HCT116 (cell line): ENCODE measurements at regions not wholly inside any gene's neighbourhood (a gene's known extent, or its start where the extent isn't known, plus 50 kb on each side); places are given as distances from the start of the nearest gene placed in this dataset.

ENCODE experiments used
- ATAC-seq: fragments of 200-7000 bp; cut with Tn5 transposase; 2 replicates; pipeline ENCODE4 v1.9.1; 2020; ENCODE audit warnings: mild to moderate bottlenecking, moderate library complexity
- BruUV-seq: library from RNA; stranded (reverse); fragments of 400-500 nt; replicated peaks from 2 replicates; lab custom pipeline; 2021; lab: Mats Ljungman, UMichigan
- CTCF ChIA-PET: fragments of 300-600 bp; sonication (Branson Sonifier 250); formaldehyde crosslinking; loops from one replicate; lab custom pipeline; 2021; ENCODE audit warnings: antibody characterized with exemption; lab: Charles Lee
- POLR2A ChIA-PET: fragments of 300-600, 350-600 bp; sonication (Branson Sonifier 250); formaldehyde crosslinking; loops from one replicate; lab custom pipeline; 2021; ENCODE audit warnings: antibody characterized with exemption; lab: Charles Lee
- RAD21 ChIA-PET, 2 experiments: fragments of 300-600 bp; sonication (Branson Sonifier 250); formaldehyde crosslinking; loops; one replicate each; lab custom pipeline; 2023; ENCODE audit warnings: low total read pairs in 2 of 2; ENCODE audit not compliant: uncharacterized antibody in 2 of 2, unreplicated experiment in 2 of 2, low non-redundant PET in 1 of 2; lab: Charles Lee
- DNase-seq: peaks from one replicate; pipeline ENCODE4 v3.0.0-alpha.2; 2010; ENCODE audit warnings: low read depth, low spot score
- H2AFZ ChIP-seq: fragments of 200-600 bp; shearing (Covaris generic), sonication (generic); 2 replicates; pipeline ENCODE4 v1.6.1; 2017; ENCODE audit warnings: low read depth, mixed run types, mixed read lengths, antibody characterized with exemption, low read length; ENCODE audit not compliant: poor library complexity, severe bottlenecking
- H3K27ac ChIP-seq: 2 replicates; pipeline ENCODE4 v1.5.1; 2012; ENCODE audit warnings: low read depth, low read length
- H3K27me3 ChIP-seq: fragments of 200-600 bp; sonication (generic); 2 replicates; pipeline ENCODE4 v1.6.1; 2016; ENCODE audit warnings: mixed run types, low read length, mixed read lengths; ENCODE audit not compliant: insufficient read depth
- H3K36me3 ChIP-seq, 2 experiments: fragments of 200-500 bp in 1 of 2; fragments of 200-600 bp in 1 of 2; sonication (Bioruptor generic) in 1 of 2; sonication (generic) in 1 of 2; 2 replicates each; pipeline versions ENCODE4 v1.5.1 to v1.6.1; 2014 to 2016; ENCODE audit warnings: low read length in 2 of 2, inconsistent platforms in 1 of 2, mixed read lengths in 1 of 2, mixed run types in 1 of 2; ENCODE audit not compliant: insufficient read depth in 2 of 2, control insufficient read depth in 1 of 2
- H3K4me1 ChIP-seq, 2 experiments: fragments of 200-600 bp in 1 of 2; sonication (generic) in 1 of 2; 2 replicates each; pipeline versions ENCODE4 v1.5.1 to v1.6.1; 2012 to 2017; ENCODE audit warnings: low read length in 2 of 2, inconsistent platforms in 1 of 2, mild to moderate bottlenecking in 1 of 2, mixed read lengths in 1 of 2, mixed run types in 1 of 2, moderate library complexity in 1 of 2; ENCODE audit not compliant: insufficient read depth in 2 of 2, control insufficient read depth in 1 of 2
- H3K4me2 ChIP-seq: fragments of 200-600 bp; sonication (generic); 2 replicates; pipeline ENCODE4 v1.6.1; 2017; ENCODE audit warnings: mixed run types, low read length, mixed read lengths
- H3K4me3 ChIP-seq, 2 experiments: fragments of 200-600 bp in 1 of 2; sonication (generic) in 1 of 2; replicated peaks in 1 of 2; 2 replicates each; pipeline ENCODE4 v1.5.1; 2011 to 2016; ENCODE audit warnings: low read length in 2 of 2, control low read depth in 1 of 2, low read depth in 1 of 2, mild to moderate bottlenecking in 1 of 2, mixed read lengths in 1 of 2, mixed run types in 1 of 2
- H3K79me2 ChIP-seq: fragments of 200-600 bp; sonication (generic); 2 replicates; pipeline ENCODE4 v1.6.1; 2017; ENCODE audit warnings: mild to moderate bottlenecking, mixed run types, low read length, moderate library complexity, mixed read lengths; ENCODE audit not compliant: insufficient read depth
- H3K9ac ChIP-seq: fragments of 200-600 bp; sonication (generic); 2 replicates; pipeline ENCODE4 v1.6.1; 2016; ENCODE audit warnings: low read length, mixed read lengths
- H3K9me2 ChIP-seq: fragments of 200-600 bp; sonication (generic), shearing (Covaris generic); 2 replicates; pipeline ENCODE4 v1.6.1; 2017; ENCODE audit warnings: mixed run types, mild to moderate bottlenecking, moderate library complexity; ENCODE audit not compliant: insufficient read depth
- H3K9me3 ChIP-seq, 2 experiments: fragments of 200-500 bp in 1 of 2; fragments of 200-600 bp in 1 of 2; sonication (Bioruptor generic) in 1 of 2; sonication (generic) in 1 of 2; 2 replicates each; pipeline ENCODE4 v1.6.1; 2014 to 2017; ENCODE audit warnings: low read length in 2 of 2, mixed read lengths in 2 of 2, inconsistent platforms in 1 of 2, low read depth in 1 of 2, mild to moderate bottlenecking in 1 of 2, mixed run types in 1 of 2, moderate library complexity in 1 of 2; ENCODE audit not compliant: control insufficient read depth in 1 of 2, insufficient read depth in 1 of 2
- H4K20me1 ChIP-seq: fragments of 200-600 bp; sonication (generic), shearing (Covaris generic); 2 replicates; pipeline ENCODE4 v1.6.1; 2017; ENCODE audit warnings: mixed run types, mild to moderate bottlenecking, moderate library complexity; ENCODE audit not compliant: insufficient read depth
- ATF3 ChIP-seq: IDR thresholded peaks from 2 replicates; pipeline ENCODE4 v1.6.1; 2012
- CBX3 ChIP-seq: IDR thresholded peaks from 2 replicates; pipeline ENCODE4 v1.6.1; 2012; ENCODE audit warnings: low read depth
- CEBPB ChIP-seq: IDR thresholded peaks from 2 replicates; pipeline ENCODE4 v1.6.1; 2012; ENCODE audit warnings: low read depth
- EGR1 ChIP-seq: IDR thresholded peaks from 2 replicates; pipeline ENCODE4 v1.6.1; 2012; ENCODE audit warnings: low read depth
- ELF1 ChIP-seq: IDR thresholded peaks from 2 replicates; pipeline ENCODE4 v1.6.1; 2012; ENCODE audit warnings: low read depth, borderline replicate concordance
- EZH2 ChIP-seq: fragments of 200-600 bp; sonication (generic); IDR thresholded peaks from 2 replicates; pipeline ENCODE4 v1.6.1; 2017; ENCODE audit warnings: antibody characterized with exemption, mixed run types
- EZH2phosphoT487 ChIP-seq: fragments of 200-600 bp; IDR thresholded peaks from 2 replicates; pipeline ENCODE4 v1.6.1; 2018; ENCODE audit warnings: antibody characterized with exemption, borderline replicate concordance
- FOSL1 ChIP-seq: IDR thresholded peaks from 2 replicates; pipeline ENCODE4 v1.6.1; 2012; ENCODE audit warnings: low read depth
- MAX ChIP-seq: IDR thresholded peaks from 2 replicates; pipeline ENCODE4 v1.6.1; 2012
- POLR2A ChIP-seq: IDR thresholded peaks from 2 replicates; pipeline ENCODE4 v1.7.0; 2011; ENCODE audit warnings: borderline replicate concordance; ENCODE audit not compliant: insufficient read depth, insufficient read length; ENCODE audit errors: extremely low read depth
- RAD21 ChIP-seq: IDR thresholded peaks from 2 replicates; pipeline ENCODE4 v1.6.1; 2012; ENCODE audit warnings: low read depth, mild to moderate bottlenecking
- ZBTB33 ChIP-seq: IDR thresholded peaks from 2 replicates; pipeline ENCODE4 v1.6.1; 2011; ENCODE audit warnings: mild to moderate bottlenecking, low read length, moderate library complexity; ENCODE audit not compliant: insufficient replicate concordance; ENCODE audit errors: extremely low read depth
- ZFX ChIP-seq: fragments of 450-650 bp; IDR thresholded peaks from 2 replicates; pipeline ENCODE4 v1.6.1; 2017
- ZNF274 ChIP-seq: fragments of 200-500 bp; sonication (Bioruptor generic); IDR thresholded peaks from 2 replicates; pipeline ENCODE4 v1.6.1; 2014; ENCODE audit warnings: mild to moderate bottlenecking, low read depth, low read length, inconsistent platforms
- intact Hi-C: fragments of 100-400 bp; cut with micrococcal nuclease; formaldehyde crosslinking; loops from 2 replicates; pipeline ENCODE4 v1.10.0; 2022

GRCh38 chrX:25646156-25646555 is 492.0 kb upstream of the MAGEB18 start:
- H3K4me2 ChIP-seq: no peak overlapping the region
- H3K9me3 ChIP-seq: no peaks in the 10 kb centered on the region
- no peak for DNase-seq
- ATAC-seq: no peak
- RAD21 ChIA-PET: no interaction called here
- BruUV-seq: no TSS peak
- no peaks in the 10 kb centered on the region for H4K20me1 ChIP-seq
- H3K4me3 ChIP-seq: no peak overlapping the region
- H3K9me2 ChIP-seq: no peaks in the 10 kb centered on the region
- POLR2A ChIA-PET: no interaction called here
- H3K27me3 ChIP-seq: no peaks in the 10 kb centered on the region
- TF ChIP-seq EZH2 (no peak), FOSL1 (no peak), ZNF274 (no peak), ATF3 (no peak), RAD21 (no peak), POLR2A (no peak), ZBTB33 (no peak), MAX (no peak), EGR1 (no peak), ELF1 (no peak), ZFX (no peak), CEBPB (no peak), EZH2phosphoT487 (no peak), CBX3 (no peak)
- no peaks in the 10 kb centered on the region for H3K36me3 ChIP-seq
- intact Hi-C loops: no loop called here
- H3K9ac ChIP-seq: no peak overlapping the region
- CTCF ChIA-PET: no interaction called here
- no peaks in the 10 kb centered on the region for H3K4me1 ChIP-seq
- H2AFZ ChIP-seq: no peak overlapping the region
- no peak overlapping the region for H3K27ac ChIP-seq
- H3K79me2 ChIP-seq: no peaks in the 10 kb centered on the region
